Suprapubic skin (tissue), 3 donors: ENCODE measurements at regions not wholly inside any gene's neighbourhood (a gene's known extent, or its start where the extent isn't known, plus 50 kb on each side); places are given as distances from the start of the nearest gene placed in this dataset.

Experiments
- POLR2A ChIP-seq, 2 donors: fragments of 450-650 bp; IDR thresholded peaks; one replicate each; pipeline ENCODE4 v1.6.1; 2017; ENCODE audit warnings: antibody characterized with exemption in 2 of 2, mild to moderate bottlenecking in 2 of 2, moderate library complexity in 2 of 2
- TF ChIP-seq, protein P1 (sequence below), 2 donors: fragments of 200-600 bp in 1 of 2; fragments of 450-650 bp in 1 of 2; sonication (generic) in 1 of 2; IDR thresholded peaks; one replicate each; pipeline ENCODE4 v1.5.1; 2016 to 2019; ENCODE audit warnings: antibody characterized with exemption in 2 of 2, mild to moderate bottlenecking in 1 of 2, moderate library complexity in 1 of 2

DNA sequence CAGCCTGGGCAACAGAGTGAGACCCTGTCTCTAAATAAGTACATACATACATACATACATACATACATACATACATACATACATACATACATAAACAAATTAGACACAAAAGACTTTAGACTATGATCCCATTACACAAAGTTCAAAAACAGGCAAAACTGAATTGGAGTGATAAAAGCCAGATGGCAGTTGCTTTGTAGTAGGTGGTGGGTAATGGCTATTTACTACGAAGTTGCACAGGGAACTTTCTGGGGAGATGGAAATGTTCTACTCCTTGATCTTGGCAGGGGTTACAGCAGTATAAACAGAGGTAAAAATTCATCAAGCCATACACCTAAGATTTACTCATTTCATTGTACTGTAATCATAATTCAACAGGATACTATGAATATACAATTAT lies 63.7 kb upstream of the HRH1 start:
- TF ChIP-seq, protein P1, sequence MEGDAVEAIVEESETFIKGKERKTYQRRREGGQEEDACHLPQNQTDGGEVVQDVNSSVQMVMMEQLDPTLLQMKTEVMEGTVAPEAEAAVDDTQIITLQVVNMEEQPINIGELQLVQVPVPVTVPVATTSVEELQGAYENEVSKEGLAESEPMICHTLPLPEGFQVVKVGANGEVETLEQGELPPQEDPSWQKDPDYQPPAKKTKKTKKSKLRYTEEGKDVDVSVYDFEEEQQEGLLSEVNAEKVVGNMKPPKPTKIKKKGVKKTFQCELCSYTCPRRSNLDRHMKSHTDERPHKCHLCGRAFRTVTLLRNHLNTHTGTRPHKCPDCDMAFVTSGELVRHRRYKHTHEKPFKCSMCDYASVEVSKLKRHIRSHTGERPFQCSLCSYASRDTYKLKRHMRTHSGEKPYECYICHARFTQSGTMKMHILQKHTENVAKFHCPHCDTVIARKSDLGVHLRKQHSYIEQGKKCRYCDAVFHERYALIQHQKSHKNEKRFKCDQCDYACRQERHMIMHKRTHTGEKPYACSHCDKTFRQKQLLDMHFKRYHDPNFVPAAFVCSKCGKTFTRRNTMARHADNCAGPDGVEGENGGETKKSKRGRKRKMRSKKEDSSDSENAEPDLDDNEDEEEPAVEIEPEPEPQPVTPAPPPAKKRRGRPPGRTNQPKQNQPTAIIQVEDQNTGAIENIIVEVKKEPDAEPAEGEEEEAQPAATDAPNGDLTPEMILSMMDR (IDR thresholded peaks at IDR 0.05) = no peak
- TF ChIP-seq POLR2A (IDR thresholded peaks at IDR 0.05) = no peak
